A549 (cell line): ENCODE measurements at regions not wholly inside any gene's neighbourhood (a gene's known extent, or its start where the extent isn't known, plus 50 kb on each side); places are given as distances from the start of the nearest gene placed in this dataset.

ENCODE experiments used
- ATAC-seq, 2 experiments: fragments of 200-7000 bp in 1 of 2; fragments of >200 bp in 1 of 2; cut with Nextera tagmentation in 1 of 2; cut with Tn5 transposase in 1 of 2; 3 replicates each; pipeline versions ENCODE4 v1.8.0 to v1.9.1; 2018 to 2020; ENCODE audit warnings: mild to moderate bottlenecking in 1 of 2, moderate library complexity in 1 of 2
- CTCF ChIA-PET: fragments of 300-600 bp; sonication (Branson Sonifier 250); formaldehyde crosslinking; extraction: SDS; loops from one replicate; lab custom pipeline; 2021; ENCODE audit warnings: antibody characterized with exemption, inconsistent platforms; lab: Yijun Ruan, JAX
- POLR2A ChIA-PET: fragments of 350-600 bp; formaldehyde crosslinking; extraction: SDS; loops from one replicate; lab custom pipeline; 2021; ENCODE audit warnings: antibody characterized with exemption, inconsistent platforms; lab: Yijun Ruan, JAX
- DNase-seq, 2 experiments: peaks; one replicate each; pipeline versions ENCODE4 v3.0.0 to v3.0.0-alpha.2; 2011 to 2016; ENCODE audit warnings: low read depth in 1 of 2, low spot score in 1 of 2
- FAIRE-seq: peaks from 2 replicates; lab custom pipeline; 2011; peaks lifted over from hg19 to GRCh38; lab: Jason Lieb, UNC
- H3K27ac ChIP-seq, 2 experiments: fragments of >200 bp; sonication (Bioruptor Twin); formaldehyde crosslinking; 3 replicates each; pipeline ENCODE4 v1.5.1; 2016 to 2017
- H3K4me1 ChIP-seq: fragments of >200 bp; sonication (Bioruptor Twin); formaldehyde crosslinking; 3 replicates; pipeline ENCODE4 v1.6.1; 2016
- H3K4me2 ChIP-seq: fragments of >200 bp; sonication (Bioruptor Twin); formaldehyde crosslinking; 3 replicates; pipeline ENCODE4 v1.6.1; 2016
- H3K4me3 ChIP-seq: fragments of >200 bp; sonication (Bioruptor Twin); formaldehyde crosslinking; 3 replicates; pipeline ENCODE4 v1.5.1; 2016
- H3K9me3 ChIP-seq: fragments of >200 bp; sonication (Bioruptor Twin); formaldehyde crosslinking; 3 replicates; pipeline ENCODE4 v1.6.1; 2016
- BHLHE40 ChIP-seq: IDR thresholded peaks from 2 replicates; pipeline ENCODE4 v1.6.1; 2012; ENCODE audit warnings: low read depth, low read length, inconsistent platforms
- CBX2 ChIP-seq: fragments of 200-600 bp; sonication (generic); IDR thresholded peaks from 2 replicates; pipeline ENCODE4 v1.6.1; 2016; ENCODE audit warnings: low read depth, mild to moderate bottlenecking, borderline replicate concordance
- CEBPB ChIP-seq, 2 experiments: fragments of >200 bp in 1 of 2; sonication (Bioruptor Twin) in 1 of 2; formaldehyde crosslinking in 1 of 2; IDR thresholded peaks; 2 replicates each; pipeline ENCODE4 v1.6.1; 2012 to 2016
- CHD4 ChIP-seq: fragments of 200-600 bp; sonication (generic); IDR thresholded peaks from 2 replicates; pipeline ENCODE4 v1.6.1; 2016; ENCODE audit warnings: antibody characterized with exemption, mild to moderate bottlenecking, borderline replicate concordance
- ESRRA ChIP-seq: fragments of 150-350 bp; IDR thresholded peaks from 2 replicates; pipeline ENCODE4 v1.6.1; 2014; ENCODE audit warnings: mild to moderate bottlenecking, low read length, borderline replicate concordance
- FOSL2 ChIP-seq, 2 experiments: fragments of 450-650 bp in 1 of 2; fragments of >200 bp in 1 of 2; sonication (Bioruptor Twin) in 1 of 2; formaldehyde crosslinking; IDR thresholded peaks; 2 replicates each; pipeline versions ENCODE4 v1.5.0 to v1.6.1; 2016 to 2020; ENCODE audit warnings: mild to moderate bottlenecking in 1 of 2, moderate library complexity in 1 of 2
- FOXS1 ChIP-seq: fragments of 250-450 bp; sonication (Bioruptor Pico); IDR thresholded peaks from 2 replicates; pipeline ENCODE4 v1.5.0; 2020; ENCODE audit warnings: mild to moderate bottlenecking, moderate library complexity
- GATA3 ChIP-seq: IDR thresholded peaks from 2 replicates; pipeline ENCODE4 v1.6.1; 2012; ENCODE audit warnings: borderline replicate concordance
- HOXB13 ChIP-seq: fragments of 250-450 bp; sonication (Bioruptor Pico); IDR thresholded peaks from 2 replicates; pipeline ENCODE4 v1.5.0; 2020; ENCODE audit warnings: low read depth, mild to moderate bottlenecking, moderate library complexity
- JUN ChIP-seq, 2 experiments: fragments of >200 bp; sonication (Bioruptor Twin); formaldehyde crosslinking; IDR thresholded peaks; 2 replicates in 1 of 2; 3 replicates in 1 of 2; pipeline ENCODE4 v1.6.1; 2016 to 2017
- JUNB ChIP-seq: fragments of >200 bp; sonication (Bioruptor Twin); formaldehyde crosslinking; IDR thresholded peaks from 2 replicates; pipeline ENCODE4 v1.6.1; 2016
- KDM5A ChIP-seq: fragments of 200-600 bp; sonication (generic); IDR thresholded peaks from 2 replicates; pipeline ENCODE4 v1.6.1; 2016; ENCODE audit warnings: antibody characterized with exemption, mild to moderate bottlenecking
- MAFK ChIP-seq: fragments of 450-650 bp; IDR thresholded peaks from 2 replicates; pipeline ENCODE4 v1.6.1; 2014; ENCODE audit not compliant: partially characterized antibody
- NFE2L2 ChIP-seq: fragments of 150-350 bp; conservative IDR thresholded peaks from 2 replicates; pipeline ENCODE4 v1.6.1; 2014; ENCODE audit warnings: low read length
- NR3C1 ChIP-seq: fragments of >200 bp; sonication (Bioruptor Twin); formaldehyde crosslinking; IDR thresholded peaks from 3 replicates; pipeline ENCODE4 v1.6.1; 2017
- PHF8 ChIP-seq: fragments of 200-600 bp; sonication (generic); IDR thresholded peaks from 2 replicates; pipeline ENCODE4 v1.6.1; 2016; ENCODE audit warnings: low read depth, mild to moderate bottlenecking, antibody characterized with exemption, moderate library complexity, borderline replicate concordance
- POLR2A ChIP-seq: IDR thresholded peaks from 2 replicates; pipeline ENCODE4 v1.6.1; 2012; ENCODE audit warnings: mild to moderate bottlenecking, low read length
- RARB ChIP-seq: fragments of 250-450 bp; sonication (Bioruptor Pico); IDR thresholded peaks from 2 replicates; pipeline ENCODE4 v1.8.0; 2021; ENCODE audit warnings: mild to moderate bottlenecking, moderate library complexity
- RCOR1 ChIP-seq: fragments of 150-350 bp; IDR thresholded peaks from 2 replicates; pipeline ENCODE4 v1.6.1; 2014; ENCODE audit warnings: antibody characterized with exemption, low read length, low read depth
- RFX5 ChIP-seq: fragments of 450-650 bp; IDR thresholded peaks from 2 replicates; pipeline ENCODE4 v1.7.1; 2014; ENCODE audit warnings: antibody characterized with exemption, mild to moderate bottlenecking, moderate library complexity
- RNF2 ChIP-seq: fragments of 200-600 bp; sonication (generic); IDR thresholded peaks from 2 replicates; pipeline ENCODE4 v1.6.1; 2016; ENCODE audit warnings: low read depth, mild to moderate bottlenecking, antibody characterized with exemption, moderate library complexity, borderline replicate concordance
- SMC3 ChIP-seq: fragments of >200 bp; sonication (Bioruptor Twin); formaldehyde crosslinking; IDR thresholded peaks from 3 replicates; pipeline ENCODE4 v1.6.1; 2018; ENCODE audit warnings: inconsistent platforms
- SREBF2 ChIP-seq: fragments of 450-650 bp; IDR thresholded peaks from 2 replicates; pipeline ENCODE4 v1.6.1; 2014; ENCODE audit warnings: mild to moderate bottlenecking, moderate library complexity
- TFCP2L1 ChIP-seq: fragments of 250-450 bp; sonication (Bioruptor Pico); IDR thresholded peaks from 2 replicates; pipeline ENCODE4 v1.5.0; 2021; ENCODE audit warnings: mild to moderate bottlenecking
- ZSCAN20 ChIP-seq: fragments of 250-450 bp; sonication (Bioruptor Pico); IDR thresholded peaks from 2 replicates; pipeline ENCODE4 v1.8.0; 2022; ENCODE audit warnings: mild to moderate bottlenecking, moderate library complexity
- WGBS: methylation state at CpG from one replicate; pipeline ENCODE4 v1.1.6; 2017; ENCODE audit errors: missing lambda C conversion rate; 5-methylcytosine and 5-hydroxymethylcytosine counted together
- TF ChIP-seq, protein P1 (sequence below): fragments of >200 bp; sonication (Bioruptor Twin); formaldehyde crosslinking; IDR thresholded peaks from 3 replicates; pipeline ENCODE4 v1.6.1; 2016
- TF ChIP-seq, protein P2 (sequence below): IDR thresholded peaks from 2 replicates; pipeline ENCODE4 v1.6.1; 2012; ENCODE audit warnings: low read depth, borderline replicate concordance
- TF ChIP-seq, protein P3 (sequence below): IDR thresholded peaks from 2 replicates; pipeline ENCODE4 v1.6.1; 2012

DNA sequence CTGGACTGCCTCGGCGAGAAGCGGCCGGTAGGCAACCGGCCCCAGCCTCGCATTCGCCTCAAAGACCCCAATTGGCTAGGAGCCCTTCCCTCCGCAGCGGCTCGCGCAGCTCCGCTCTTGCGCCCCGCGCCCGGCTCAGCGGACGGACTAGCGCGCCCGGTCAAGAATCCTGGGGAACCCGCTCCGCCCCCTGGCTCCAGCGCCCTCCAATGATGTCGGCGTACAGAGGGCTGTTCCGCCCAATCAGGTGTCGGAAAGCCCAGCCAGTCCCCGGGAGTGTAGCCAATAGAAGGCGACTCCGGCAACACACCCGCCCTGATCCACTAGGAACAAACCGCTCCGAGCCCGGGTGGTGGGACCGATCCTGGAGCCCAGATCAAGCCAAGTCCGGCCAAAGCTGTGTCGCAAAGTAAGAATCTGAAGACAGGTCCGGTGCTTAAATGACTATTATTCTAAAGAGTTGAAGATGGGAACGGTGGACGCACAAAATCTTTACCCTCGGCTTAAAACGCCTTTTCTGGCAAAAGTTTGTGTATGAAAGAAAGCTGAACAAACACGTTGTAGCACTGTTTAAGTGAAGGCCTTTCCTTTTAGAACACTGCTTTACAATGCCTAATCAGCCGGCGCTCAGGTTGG, 132.2 kb downstream of the OGFRL1 start:
- H3K27ac ChIP-seq = peak overlapping the region; percentile 85 to 96
- no peaks in the 10 kb centered on the region for H3K9me3 ChIP-seq
- ChIA-PET POLR2A (interaction anchor here (0.6 to 1.4 kb wide), 5 partner anchors 10 to 48 kb away, joined by 3 to 8 read pairs (median 4); no protein-coding TSS in a partner anchor), CTCF (interaction anchor here (1.4 kb wide), 1 partner anchor 9 kb away, joined by 4 read pairs; no protein-coding TSS in a partner anchor)
- H3K4me1 ChIP-seq = peaks cover 19% of the 10 kb centered on the region
- 3% methylated on average over 16 of the region's 46 CpGs for WGBS
- FAIRE-seq = no peak
- TF ChIP-seq NFE2L2 (no peak), FOXS1 (CRISPR knock-in tag) (no peak), RARB (no peak), POLR2A (peak; percentile 92), BHLHE40 (no peak), JUNB (no peak), ZSCAN20 (CRISPR knock-in tag) (no peak), HOXB13 (CRISPR knock-in tag) (no peak), FOSL2 (IDR thresholded peaks at IDR 0.05) (no peak), FOSL2 (CRISPR knock-in tag; IDR thresholded peaks at IDR 0.05) (no peak), RNF2 (no peak), JUN (IDR thresholded peaks at IDR 0.05) (peak in 1 of 2 experiments; percentile 65; a peak in 2 of 5 replicates), SREBF2 (no peak), SMC3 (no peak), KDM5A (no peak), CEBPB (IDR thresholded peaks at IDR 0.05) (no peak), TFCP2L1 (no peak), MAFK (no peak), CHD4 (no peak), GATA3 (no peak), NR3C1 (no peak), PHF8 (no peak), ESRRA (no peak), RFX5 (peak; percentile 21; the same call in 1 of the 2 replicates), RCOR1 (no peak)
- TF ChIP-seq, protein P1, sequence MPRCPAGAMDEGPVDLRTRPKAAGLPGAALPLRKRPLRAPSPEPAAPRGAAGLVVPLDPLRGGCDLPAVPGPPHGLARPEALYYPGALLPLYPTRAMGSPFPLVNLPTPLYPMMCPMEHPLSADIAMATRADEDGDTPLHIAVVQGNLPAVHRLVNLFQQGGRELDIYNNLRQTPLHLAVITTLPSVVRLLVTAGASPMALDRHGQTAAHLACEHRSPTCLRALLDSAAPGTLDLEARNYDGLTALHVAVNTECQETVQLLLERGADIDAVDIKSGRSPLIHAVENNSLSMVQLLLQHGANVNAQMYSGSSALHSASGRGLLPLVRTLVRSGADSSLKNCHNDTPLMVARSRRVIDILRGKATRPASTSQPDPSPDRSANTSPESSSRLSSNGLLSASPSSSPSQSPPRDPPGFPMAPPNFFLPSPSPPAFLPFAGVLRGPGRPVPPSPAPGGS = peak; percentile 74; the same call in 1 of the 3 replicates
- TF ChIP-seq, protein P2, sequence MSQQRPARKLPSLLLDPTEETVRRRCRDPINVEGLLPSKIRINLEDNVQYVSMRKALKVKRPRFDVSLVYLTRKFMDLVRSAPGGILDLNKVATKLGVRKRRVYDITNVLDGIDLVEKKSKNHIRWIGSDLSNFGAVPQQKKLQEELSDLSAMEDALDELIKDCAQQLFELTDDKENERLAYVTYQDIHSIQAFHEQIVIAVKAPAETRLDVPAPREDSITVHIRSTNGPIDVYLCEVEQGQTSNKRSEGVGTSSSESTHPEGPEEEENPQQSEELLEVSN = no peak
- TF ChIP-seq, protein P3, sequence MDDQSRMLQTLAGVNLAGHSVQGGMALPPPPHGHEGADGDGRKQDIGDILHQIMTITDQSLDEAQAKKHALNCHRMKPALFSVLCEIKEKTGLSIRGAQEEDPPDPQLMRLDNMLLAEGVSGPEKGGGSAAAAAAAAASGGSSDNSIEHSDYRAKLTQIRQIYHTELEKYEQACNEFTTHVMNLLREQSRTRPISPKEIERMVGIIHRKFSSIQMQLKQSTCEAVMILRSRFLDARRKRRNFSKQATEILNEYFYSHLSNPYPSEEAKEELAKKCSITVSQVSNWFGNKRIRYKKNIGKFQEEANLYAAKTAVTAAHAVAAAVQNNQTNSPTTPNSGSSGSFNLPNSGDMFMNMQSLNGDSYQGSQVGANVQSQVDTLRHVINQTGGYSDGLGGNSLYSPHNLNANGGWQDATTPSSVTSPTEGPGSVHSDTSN = no peak
- TF ChIP-seq, all 56 proteins: peak for 4
- Histone ChIP-seq H3K4me3 (peak overlapping the region; percentile 91), H3K4me2 (peak overlapping the region; percentile 96)
- DNase-seq = peak; percentile 67 to 91
- peak; percentile 98 for ATAC-seq

DNA sequence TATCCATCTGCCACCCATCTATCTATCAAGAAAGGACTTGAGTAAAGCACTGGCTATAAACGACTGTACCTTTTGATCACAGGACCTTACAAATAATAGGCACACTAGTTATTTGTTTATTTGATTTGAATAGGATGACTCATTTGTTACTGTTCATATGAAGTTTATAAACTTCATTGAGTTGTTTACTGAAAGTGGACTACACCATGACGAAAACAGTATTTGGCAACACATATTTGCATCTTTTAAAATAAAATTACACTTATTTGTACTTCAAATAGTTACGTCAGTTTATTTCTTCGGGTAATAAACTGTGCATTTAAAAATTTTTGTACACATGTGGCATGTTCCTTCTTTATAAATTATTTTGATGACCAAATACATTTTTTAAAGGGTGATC, 133.0 kb downstream of the OGFRL1 start:
- POLR2A ChIA-PET = interaction anchor here (0.6 to 1.4 kb wide), 3 partner anchors 11 to 49 kb away, joined by 3 to 8 read pairs (median 4); no protein-coding TSS in a partner anchor
- TF ChIP-seq FOSL2 (IDR thresholded peaks at IDR 0.05) (no peak), FOSL2 (CRISPR knock-in tag; IDR thresholded peaks at IDR 0.05) (peak; percentile 25; the same call in 1 of the 2 replicates), CBX2 (no peak)
- H3K27ac ChIP-seq = no peak overlapping the region
- 61% methylated on average over 4 of the region's 4 CpGs for WGBS
- peak overlapping the region; percentile 82 for H3K4me2 ChIP-seq
- ATAC-seq = no peak
- DNase-seq = no peak
- peaks cover 11% of the 10 kb centered on the region for H3K4me1 ChIP-seq
- no peak for FAIRE-seq
- no peaks in the 10 kb centered on the region for H3K9me3 ChIP-seq
- H3K4me3 ChIP-seq = no peak overlapping the region
- CTCF ChIA-PET = interaction anchor here (1.4 kb wide), 1 partner anchor 9 kb away, joined by 4 read pairs; no protein-coding TSS in a partner anchor
